GM21526 (cell line): ENCODE measurements at regions not wholly inside any gene's neighbourhood (a gene's known extent, or its start where the extent isn't known, plus 50 kb on each side); places are given as distances from the start of the nearest gene placed in this dataset.
A peak's percentile ranks its signal among the peaks of the same experiment; 100 is the strongest.
"Not testable (repeated sequence)": the region's sequence is repeated elsewhere in the genome, so short reads cannot be mapped to it uniquely, and the experiment has no call there.

Experiments used
- ATAC-seq: cut with Tn5 transposase; IDR thresholded peaks from one replicate; pipeline ENCODE4 v1.9.1; 2021; ENCODE audit warnings: moderate library complexity; ENCODE audit not compliant: unreplicated experiment, low FRiP score

DNA sequence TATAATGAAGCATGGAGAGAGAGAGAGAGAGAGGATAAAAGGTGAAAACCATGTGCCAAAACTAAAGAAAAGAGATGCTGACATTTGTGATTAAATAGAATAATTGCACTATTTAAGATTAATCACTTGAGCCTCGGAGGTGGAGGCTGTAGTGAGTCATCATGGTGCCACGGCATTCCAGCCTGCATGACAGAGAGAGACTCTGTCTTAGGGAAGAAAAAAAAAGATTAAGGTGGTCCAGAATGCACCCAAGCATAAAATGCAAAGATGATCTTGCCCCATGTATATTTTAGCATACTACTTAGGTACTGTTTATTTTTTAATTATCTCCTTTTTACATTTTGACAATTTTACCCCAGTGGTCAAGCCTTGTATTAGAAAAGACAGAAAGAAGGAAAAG, 742.5 kb downstream of the SPATA31A1 start:
- not testable (repeated sequence) for ATAC-seq

DNA sequence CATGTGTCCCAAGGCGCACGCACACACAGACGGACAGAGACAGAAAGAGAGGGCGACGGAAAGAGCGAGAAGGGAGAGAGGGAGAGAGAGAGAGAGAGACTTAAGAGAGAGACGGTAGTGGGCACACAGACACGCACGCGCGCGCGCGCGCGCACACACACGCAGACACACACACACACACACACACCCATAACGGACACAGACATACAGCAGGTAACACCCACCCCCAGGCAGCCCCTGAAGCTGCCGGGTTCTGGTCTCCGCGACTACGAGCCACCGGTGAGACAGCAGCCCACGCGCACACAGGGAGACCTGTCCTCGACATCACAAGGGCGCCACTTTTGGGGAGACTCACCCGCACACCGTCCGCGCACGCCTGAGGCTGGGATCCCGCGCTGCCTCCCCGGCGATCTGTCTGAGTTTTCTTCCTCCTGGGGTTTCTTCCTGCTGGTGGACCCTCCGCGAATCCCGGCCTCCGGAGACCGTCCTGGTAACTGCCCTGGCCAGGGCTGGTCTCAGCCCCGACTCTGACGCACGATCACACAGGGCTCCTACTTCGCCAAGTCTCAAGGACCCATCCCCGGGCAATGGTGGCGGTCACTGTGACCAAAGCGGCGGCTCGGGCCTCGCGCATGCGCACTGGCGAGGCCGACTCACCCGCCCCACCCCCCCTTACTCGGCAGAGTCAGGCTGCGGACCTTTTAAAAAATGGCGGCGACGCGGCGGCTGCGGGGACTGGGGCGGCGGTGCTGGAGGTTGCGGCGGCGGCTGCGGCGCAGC, 750.7 kb downstream of the SPATA31A1 start:
- ATAC-seq: peak; percentile 53

DNA sequence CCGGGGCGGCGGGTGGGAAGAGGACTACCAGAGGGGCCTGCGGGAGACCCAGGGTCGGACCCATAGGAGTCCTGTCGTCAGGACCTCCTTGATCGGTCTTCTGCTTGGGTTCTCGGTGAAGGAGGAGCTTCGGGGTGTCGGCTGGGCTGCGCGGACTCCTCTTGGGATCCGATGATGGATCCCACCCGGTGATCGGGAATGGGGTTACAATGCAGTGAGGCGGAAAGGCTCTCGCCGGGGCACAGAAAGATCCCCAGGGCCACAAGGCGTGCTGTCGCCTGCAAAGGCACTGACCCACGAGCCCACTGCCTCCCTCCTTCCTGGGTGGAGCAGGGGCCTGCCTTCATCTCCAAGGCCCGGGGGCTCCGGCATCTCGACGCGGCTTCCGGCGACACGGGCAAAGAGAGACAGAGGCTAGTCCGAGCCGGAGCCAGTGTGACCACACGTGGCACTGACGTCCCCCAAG, 751.3 kb downstream of the SPATA31A1 start:
- not testable (repeated sequence) for ATAC-seq

DNA sequence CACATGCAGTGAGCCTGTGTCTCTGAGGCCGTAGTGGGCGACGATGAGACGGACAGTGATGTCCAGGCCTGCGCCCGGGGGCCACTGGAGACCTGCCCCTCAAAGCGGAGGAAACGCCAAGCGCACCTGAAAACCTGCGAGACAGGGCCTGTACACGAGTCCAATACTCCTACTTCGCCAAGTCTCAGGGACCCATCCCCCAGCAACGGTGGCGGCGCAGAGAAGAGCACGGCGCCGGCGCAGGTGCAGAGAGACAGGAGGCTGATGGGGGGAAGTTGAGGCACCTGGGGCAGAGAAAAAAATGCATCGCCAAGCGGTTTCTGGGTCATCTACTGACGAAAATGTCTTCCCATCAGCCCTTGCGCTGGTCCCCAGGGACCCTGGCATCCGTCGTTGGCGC, 751.8 kb downstream of the SPATA31A1 start:
- not testable (repeated sequence) for ATAC-seq

DNA sequence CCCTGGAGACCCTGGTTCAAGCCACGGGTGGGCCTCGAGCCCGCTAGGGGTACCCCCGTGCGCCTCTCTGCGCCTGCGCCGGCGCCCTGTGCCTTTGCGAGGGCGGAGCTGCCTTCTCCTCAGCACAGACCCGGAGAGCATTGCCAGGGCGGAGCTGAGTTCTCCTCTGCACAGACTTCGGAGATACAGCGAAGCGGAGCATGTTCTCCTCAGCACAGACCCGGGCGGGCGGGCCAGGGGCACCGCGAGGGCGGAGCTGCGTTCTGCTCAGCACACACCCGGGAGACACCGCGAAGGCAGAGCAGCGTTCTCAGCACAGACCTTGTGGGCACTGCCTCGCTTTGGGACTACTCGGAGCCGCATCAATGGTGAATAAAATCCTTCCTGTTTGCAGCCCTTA, 753.0 kb downstream of the SPATA31A1 start:
- ATAC-seq: not testable (repeated sequence)

DNA sequence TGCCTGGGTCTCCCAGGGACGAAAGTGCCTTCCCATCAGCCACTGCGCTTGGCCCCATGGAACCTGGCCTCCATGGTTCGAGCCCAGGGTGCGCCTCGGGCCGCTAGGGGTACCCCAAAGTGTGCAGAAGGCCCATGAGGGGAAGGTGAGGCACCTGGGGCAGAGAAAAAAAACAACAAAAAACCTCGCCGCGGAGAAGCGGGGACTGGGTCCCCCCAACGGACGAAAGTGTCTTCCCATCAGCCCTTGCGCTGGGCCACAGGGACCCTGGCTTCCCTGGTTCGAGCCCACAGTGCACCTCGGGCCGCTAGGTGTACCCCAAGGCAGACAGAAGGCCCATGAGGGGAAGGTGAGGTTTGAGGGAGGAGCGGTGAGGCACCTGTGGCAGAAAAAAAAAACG, 755.3 kb downstream of the SPATA31A1 start:
- ATAC-seq: not testable (repeated sequence)

DNA sequence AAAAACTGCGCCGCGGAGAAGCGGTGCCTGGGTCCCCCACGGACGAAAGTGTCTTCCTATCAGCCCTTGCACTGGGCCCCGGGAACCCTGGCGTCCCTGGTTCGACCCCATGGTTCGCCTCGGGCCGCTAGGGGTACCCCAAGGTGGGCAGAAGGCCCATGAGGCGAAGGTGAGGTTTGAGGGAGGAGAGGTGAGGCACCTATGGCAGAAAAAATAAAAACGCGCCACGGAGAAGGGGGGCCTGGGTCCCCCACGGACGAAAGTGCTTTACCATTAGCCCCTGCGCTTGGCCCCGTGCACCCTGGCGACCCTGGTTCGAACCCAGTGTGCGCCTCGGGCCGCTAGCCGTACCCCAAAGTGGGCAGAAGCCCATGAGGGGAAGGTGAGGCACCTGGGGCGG, 756.1 kb downstream of the SPATA31A1 start:
- ATAC-seq: not testable (repeated sequence)

DNA sequence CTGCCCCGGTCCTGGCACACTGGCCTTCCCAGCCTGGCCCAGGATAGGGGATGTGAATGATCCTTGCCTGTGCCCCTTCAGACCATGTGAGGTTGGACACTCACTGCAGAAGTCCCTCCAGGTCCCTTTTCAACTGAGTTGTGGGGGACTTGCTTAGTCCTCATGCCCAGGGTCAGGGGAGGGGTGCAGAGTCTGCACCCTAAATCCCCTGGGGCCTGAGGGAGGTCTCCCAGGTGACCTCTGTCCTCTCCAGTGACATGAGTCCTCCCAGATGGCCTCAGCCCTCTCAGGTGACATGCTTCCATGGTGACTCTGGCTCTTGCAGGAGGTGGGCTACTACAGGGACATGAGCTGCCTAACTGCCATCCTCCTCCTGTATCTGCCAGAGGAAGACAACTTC, 775.1 kb downstream of the SPATA31A1 start:
- ATAC-seq: not testable (repeated sequence)

DNA sequence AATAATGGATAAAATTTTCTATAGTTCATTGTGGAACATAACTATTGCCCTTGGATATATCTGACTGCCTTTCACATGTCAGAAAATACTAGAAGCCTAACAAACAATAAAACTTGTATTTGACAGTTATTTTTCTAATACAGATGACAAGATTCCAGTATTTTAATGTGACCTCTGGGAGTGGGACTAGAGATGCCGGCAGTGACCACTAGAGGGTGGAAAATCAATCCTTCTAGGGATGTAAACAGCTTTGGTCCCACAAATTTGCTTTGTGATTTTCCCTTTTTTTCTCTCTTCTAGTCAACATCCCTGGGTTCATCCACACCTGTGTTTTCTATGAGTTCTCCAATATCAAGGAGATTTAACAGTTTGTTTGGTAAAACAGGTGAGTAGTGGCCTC, 813.7 kb downstream of the SPATA31A1 start:
- peak; percentile 66 for ATAC-seq

DNA sequence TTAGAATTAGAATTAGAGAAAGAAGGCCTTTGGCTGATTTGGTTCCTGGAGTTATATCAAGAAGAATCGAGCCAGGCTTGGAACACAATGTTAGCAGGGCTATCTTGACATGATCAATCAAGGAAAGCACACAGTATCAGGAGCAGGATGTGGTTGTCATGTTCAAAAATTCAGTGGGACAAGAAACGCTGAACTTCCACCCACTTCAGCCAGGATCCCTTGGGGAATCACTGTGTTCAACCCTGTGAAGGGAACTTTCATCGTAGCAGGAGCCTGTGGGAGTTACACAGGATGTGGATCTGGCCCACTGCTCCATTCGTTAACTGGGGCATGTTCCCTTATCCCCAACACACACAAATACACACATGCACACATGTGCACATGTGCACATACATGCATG, 817.8 kb downstream of the SPATA31A1 start:
- ATAC-seq: not testable (repeated sequence)

DNA sequence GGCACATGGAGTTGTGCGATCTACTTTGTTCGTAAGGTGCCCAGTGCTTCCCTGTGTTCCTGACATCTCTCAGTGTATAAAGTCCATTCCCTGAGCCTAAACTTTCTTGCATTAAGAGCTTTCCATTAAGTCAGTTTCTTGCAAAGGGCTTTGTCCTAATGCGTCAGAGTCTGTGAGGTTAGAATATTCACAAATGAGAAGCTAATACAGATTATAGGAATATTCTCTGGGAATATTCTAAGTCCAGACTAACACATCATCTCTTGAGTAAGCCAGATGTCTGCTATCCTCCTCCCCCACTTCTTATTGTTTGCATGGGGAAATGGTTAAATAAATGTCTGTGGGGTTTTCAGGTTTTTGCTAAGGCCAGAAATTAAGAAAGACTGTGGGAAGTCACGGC, 818.6 kb downstream of the SPATA31A1 start:
- ATAC-seq: not testable (repeated sequence)

DNA sequence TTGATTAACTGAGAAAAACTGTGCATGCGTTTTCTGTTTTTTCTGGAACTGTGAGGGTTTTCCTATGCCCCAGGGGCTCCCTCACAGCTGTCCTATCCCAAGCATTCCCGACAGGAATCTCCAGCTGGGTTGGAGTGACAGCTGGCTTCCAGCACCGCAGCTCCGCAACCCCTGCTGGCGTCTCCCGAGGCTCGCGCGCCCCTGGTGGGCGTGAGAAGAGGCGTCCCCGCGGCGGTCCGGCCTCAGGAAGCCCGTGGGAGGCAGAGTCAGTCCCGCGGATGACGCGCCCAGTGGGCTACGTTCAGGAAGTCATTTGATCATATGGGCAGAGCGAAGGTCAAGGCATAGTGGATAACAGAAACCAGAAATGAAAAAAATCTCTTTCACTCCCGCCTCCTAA, 821.9 kb downstream of the SPATA31A1 start:
- ATAC-seq: not testable (repeated sequence)

DNA sequence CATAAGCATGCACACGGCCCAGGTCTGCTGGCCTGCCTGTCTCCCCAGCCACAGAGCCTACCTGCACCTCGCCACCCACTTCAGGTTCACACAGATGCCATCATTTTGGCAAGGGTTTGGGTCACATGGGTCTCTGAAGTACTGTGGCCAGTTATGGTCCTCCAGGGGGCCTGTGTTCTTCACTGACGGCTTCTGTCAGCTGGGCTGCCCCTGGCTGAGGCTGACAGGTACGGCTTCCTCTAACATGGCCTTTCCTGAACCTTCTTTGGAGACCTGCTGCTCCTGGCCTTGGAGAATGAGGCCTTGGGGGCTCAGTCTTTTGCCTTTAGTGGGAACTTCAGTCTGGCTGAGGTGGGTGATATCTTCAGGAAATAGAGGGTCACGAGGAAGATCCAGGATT, 835.9 kb downstream of the SPATA31A1 start:
- ATAC-seq: not testable (repeated sequence)

DNA sequence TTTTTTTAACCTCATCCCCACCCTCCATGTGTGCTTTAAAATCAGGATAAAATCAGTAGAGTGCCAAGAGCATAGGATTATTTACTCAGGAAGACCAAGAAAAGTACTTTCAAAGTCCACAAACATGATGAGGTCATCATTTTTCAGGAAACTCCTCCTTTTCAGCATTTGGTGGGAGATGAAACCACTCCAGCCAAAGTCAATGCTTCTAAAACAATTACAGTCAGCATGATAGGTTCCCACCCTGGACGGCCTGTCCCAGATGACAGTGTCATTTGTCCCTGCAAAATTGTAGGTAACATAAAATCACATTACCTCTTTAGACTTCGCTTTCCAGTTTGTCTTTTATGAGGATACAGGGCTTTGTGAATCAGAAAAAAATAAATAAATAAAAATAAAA, 836.7 kb downstream of the SPATA31A1 start:
- not testable (repeated sequence) for ATAC-seq

DNA sequence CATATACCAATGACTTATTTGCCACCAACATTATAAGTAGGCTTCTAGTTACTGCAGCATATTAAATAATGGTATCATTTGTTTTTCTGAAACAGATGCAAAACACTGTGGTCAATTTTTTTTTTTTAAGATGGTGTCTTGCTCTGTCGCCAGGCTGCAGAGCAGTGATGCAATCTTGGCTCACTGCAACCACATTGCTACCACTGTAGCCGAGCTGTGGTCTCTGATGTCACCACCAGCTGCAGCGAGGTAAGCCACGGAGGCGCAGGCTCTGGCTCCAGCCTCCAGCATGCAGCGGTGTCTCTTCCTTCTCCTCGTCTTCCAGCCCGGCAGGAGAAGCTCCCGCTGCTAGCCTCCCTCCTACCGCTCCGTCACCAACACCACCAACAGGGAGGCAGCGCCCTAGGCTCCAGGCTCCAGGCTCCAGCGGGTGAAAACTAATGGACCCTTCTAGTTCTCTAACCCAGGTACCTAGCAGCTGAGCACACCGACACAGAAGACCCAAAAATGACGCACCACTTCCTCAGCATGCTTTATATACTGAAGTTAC, 840.8 kb downstream of the SPATA31A1 start:
- not testable (repeated sequence) for ATAC-seq

DNA sequence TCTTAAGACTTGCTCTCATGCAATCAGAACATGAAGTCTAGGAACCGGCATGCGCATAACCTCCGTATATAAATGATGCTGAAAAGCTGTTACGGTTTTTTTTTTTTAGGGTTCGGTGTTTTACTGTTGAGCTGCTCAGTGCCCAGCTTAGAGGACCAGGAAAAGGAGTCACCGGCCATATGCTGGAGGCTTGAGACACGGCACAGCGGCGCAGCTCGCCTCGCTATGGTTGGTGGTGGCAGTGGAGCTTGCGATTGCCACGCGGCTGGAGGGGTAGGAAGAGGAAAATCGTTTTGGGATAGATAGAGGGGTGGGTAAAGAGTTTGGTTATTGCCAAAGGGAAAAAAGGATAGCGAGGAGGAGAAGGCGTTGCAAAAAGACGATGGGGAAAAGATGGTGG, 841.3 kb downstream of the SPATA31A1 start:
- not testable (repeated sequence) for ATAC-seq

DNA sequence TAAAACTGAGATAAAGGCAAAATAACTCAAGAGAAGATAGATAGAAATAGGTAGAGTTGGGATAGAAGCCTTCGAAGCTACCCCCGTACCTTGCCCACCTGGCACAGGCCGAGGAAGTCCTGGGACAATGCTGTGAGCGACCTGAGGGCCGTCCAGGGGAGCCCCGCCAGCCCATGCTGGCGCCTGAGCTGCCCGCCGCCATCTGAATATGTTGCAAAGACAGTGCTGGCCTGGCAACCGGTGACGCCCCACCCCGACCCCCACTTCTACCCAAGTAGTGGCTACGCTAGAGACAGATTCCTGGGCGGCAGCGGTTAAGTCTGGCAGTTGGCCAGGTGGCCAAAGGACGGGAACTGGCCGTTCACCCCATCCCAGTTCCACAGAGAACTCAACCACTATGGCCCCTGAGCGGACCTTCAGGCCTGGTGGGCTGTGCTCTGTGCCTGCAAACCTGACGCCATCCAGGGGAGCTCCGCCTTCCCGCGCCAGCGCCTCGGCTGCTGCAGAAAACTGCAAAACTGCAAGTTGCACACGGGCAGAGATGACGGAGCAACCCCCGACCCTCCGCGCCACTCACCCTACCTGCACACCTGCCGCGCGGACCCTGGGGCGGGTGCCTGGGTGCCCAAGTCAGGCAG, 866.2 kb downstream of the SPATA31A1 start:
- ATAC-seq: not testable (repeated sequence)

DNA sequence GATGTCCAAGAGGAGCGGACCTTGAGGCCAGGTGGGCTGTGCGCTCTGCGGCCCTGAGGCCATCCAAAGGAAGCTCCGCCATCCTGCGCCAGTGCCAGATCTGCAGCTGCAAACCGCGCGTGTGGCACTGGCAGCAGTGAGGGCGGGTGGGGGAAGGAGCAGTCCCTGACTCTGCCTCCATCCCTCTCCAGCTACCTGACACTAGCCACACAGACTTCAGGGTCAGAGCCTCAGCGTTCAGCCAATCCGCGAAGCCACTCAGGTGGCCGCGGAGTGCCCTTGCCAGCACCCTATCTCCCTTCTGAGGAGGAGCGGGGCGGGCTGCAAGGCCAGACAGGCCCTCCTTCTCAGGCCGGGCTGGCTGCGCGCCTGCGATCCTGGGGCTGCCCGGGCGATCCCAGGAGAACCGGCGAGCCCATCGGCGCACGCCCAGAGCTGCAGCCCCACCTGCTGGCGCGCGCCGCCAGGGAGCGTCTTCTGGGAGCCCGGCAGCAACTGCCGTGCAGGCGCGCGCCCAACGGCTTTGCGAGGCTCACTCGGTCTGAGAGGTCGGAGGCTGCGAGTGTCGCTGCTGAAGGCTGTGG, 867.2 kb downstream of the SPATA31A1 start:
- not testable (repeated sequence) for ATAC-seq

DNA sequence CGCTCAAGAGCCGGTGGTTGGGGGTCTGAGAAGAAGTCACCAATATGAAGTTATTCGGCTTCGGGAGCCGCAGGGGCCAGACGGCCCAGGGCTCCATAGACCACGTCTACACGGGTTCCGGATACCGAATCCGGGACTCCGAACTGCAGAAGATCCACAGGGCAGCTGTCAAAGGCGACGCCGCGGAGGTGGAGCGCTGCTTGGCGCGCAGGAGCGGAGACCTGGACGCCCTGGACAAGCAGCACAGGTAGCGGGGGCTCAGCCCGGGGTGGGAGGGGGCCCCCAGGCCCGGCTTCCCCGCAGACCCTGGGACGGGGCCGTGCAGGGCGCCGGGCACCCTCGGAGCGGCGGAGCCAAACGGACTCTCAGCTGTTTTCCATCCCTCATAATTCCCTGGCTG, 867.9 kb downstream of the SPATA31A1 start:
- not testable (repeated sequence) for ATAC-seq
